Gastrocnemius medialis (tissue), 4 donors: ENCODE measurements at regions not wholly inside any gene's neighbourhood (a gene's known extent, or its start where the extent isn't known, plus 50 kb on each side); places are given as distances from the start of the nearest gene placed in this dataset.

Source experiments
- ATAC-seq, 2 donors: fragments of 150-250 bp; one replicate each; pipeline ENCODE4 v1.9.1; 2016
- DNase-seq, 2 donors: peaks; one replicate each; pipeline ENCODE4 v3.0.0-alpha.2; 2019
- H3K27ac ChIP-seq, 4 donors: fragments of 200-600 bp; sonication (generic); 1 replicate in 1 of 4; 2 replicates in 3 of 4; pipeline ENCODE4 v1.5.1; 2016 to 2018; ENCODE audit warnings: mild to moderate bottlenecking in 2 of 4, moderate library complexity in 1 of 4
- H3K27me3 ChIP-seq, 3 donors: fragments of 200-600 bp; sonication (generic) in 2 of 3; 1 replicate in 1 of 3; 2 replicates in 2 of 3; pipeline versions ENCODE4 v1.5.1 to v1.6.0; 2016 to 2019; ENCODE audit warnings: mild to moderate bottlenecking in 1 of 3, moderate library complexity in 1 of 3
- H3K36me3 ChIP-seq, 2 donors: fragments of 200-600 bp; sonication (generic) in 1 of 2; one replicate each; pipeline ENCODE4 v1.5.1; 2017 to 2018
- H3K4me1 ChIP-seq, 2 donors: fragments of 200-600 bp; sonication (generic) in 1 of 2; one replicate each; pipeline ENCODE4 v1.5.1; 2016 to 2017; ENCODE audit warnings: mild to moderate bottlenecking in 2 of 2
- H3K4me3 ChIP-seq, 4 donors: fragments of 200-600 bp; sonication (generic) in 3 of 4; 1 replicate in 1 of 4; 2 replicates in 3 of 4; pipeline ENCODE4 v1.5.1; 2016 to 2019; ENCODE audit warnings: mild to moderate bottlenecking in 2 of 4
- H3K9me3 ChIP-seq, 3 donors: fragments of 200-600 bp; sonication (generic) in 2 of 3; 1 replicate in 1 of 3; 2 replicates in 2 of 3; pipeline ENCODE4 v1.5.1; 2016 to 2019
- POLR2A ChIP-seq, 2 donors: fragments of 450-650 bp; IDR thresholded peaks; one replicate each; pipeline ENCODE4 v1.6.1; 2017; ENCODE audit warnings: antibody characterized with exemption in 2 of 2, mild to moderate bottlenecking in 2 of 2, moderate library complexity in 2 of 2
- in situ Hi-C, 4 donors: fragments of 200-750 bp; cut with MboI; loops; one replicate each; pipeline versions ENCODE4 v1.15.0 to v1.8.0; 2017; ENCODE audit warnings: low sequenced_read_pairs in 4 of 4
- intact Hi-C: fragments of 100-400 bp; cut with DNase I; formaldehyde crosslinking; loops from one replicate; pipeline ENCODE4 v1.15.1; 2023; ENCODE audit warnings: low total_unique reads
- TF ChIP-seq, protein P1 (sequence below), 5 experiments: fragments of 450-650 bp in 3 of 5; fragments of 200-600 bp in 2 of 5; sonication (generic) in 2 of 5; IDR thresholded peaks in 4 of 5; conservative IDR thresholded peaks in 1 of 5; 1 replicate in 4 of 5; 2 replicates in 1 of 5; pipeline ENCODE4 v1.5.1; 2016 to 2019; ENCODE audit warnings: antibody characterized with exemption in 5 of 5, mild to moderate bottlenecking in 3 of 5, moderate library complexity in 3 of 5

DNA sequence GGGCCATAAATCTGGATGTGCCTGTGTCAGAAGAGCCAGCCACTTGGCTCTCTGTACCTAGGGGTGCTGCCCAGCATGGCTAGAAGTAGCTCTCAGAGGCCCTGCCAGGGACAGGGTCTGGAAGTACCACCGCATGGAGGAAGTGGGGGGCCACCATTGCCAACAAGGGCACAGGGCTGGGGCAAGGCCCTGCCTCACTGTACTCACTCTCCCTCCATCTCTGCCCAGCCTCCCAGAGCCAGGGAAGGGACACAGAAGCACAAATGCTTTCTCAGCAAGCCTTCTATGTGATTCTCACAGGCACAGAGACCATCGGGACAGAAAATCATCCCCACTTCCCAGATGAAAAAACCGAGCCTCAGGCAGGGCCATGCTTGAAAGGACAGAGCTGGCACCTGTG is 138.1 kb downstream of the C5orf15 start:
- DNase-seq, result no peak
- Histone ChIP-seq H3K4me3 (no peak overlapping the region), H3K4me1 (peaks cover 0 to 8% of the 10 kb centered on the region in 2 donors), H3K27me3 (no peaks in the 10 kb centered on the region), H3K27ac (no peak overlapping the region), H3K9me3 (no peaks in the 10 kb centered on the region), H3K36me3 (no peaks in the 10 kb centered on the region)
- no peak for ATAC-seq
- intact Hi-C loops, result no loop called here
- in situ Hi-C loops, result no loop called here
- no peak for TF ChIP-seq POLR2A (IDR thresholded peaks at IDR 0.05)
- TF ChIP-seq, protein P1, sequence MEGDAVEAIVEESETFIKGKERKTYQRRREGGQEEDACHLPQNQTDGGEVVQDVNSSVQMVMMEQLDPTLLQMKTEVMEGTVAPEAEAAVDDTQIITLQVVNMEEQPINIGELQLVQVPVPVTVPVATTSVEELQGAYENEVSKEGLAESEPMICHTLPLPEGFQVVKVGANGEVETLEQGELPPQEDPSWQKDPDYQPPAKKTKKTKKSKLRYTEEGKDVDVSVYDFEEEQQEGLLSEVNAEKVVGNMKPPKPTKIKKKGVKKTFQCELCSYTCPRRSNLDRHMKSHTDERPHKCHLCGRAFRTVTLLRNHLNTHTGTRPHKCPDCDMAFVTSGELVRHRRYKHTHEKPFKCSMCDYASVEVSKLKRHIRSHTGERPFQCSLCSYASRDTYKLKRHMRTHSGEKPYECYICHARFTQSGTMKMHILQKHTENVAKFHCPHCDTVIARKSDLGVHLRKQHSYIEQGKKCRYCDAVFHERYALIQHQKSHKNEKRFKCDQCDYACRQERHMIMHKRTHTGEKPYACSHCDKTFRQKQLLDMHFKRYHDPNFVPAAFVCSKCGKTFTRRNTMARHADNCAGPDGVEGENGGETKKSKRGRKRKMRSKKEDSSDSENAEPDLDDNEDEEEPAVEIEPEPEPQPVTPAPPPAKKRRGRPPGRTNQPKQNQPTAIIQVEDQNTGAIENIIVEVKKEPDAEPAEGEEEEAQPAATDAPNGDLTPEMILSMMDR (IDR thresholded peaks at IDR 0.05 in 4 of 5, conservative IDR thresholded peaks at IDR 0.05 in 1 of 5), result no peak

DNA sequence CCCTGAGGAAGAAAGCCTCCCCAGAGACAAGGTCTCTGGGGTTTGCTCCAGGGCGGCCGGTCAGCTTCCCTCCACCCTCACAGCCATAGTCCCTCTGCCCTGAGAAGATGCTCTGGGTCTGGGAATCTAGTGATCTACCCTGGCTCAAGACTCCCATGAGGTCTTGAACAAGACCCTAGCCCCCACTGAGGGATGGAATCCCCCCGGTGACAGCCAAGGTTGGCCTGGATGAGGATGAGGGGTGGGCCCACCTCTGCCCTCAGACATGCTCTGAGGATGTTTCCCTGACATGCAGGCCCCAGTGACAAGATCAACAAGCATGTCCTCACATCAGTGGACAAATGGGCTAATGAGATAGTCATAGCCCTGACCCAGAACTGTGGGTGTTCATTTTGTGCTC is 138.6 kb downstream of the C5orf15 start:
- ATAC-seq (no peak), DNase-seq (no peak)
- no peak overlapping the region for H3K4me3 ChIP-seq
- in situ Hi-C loops, result no loop called here
- H3K27ac ChIP-seq, result no peak overlapping the region
- H3K9me3 ChIP-seq, result no peaks in the 10 kb centered on the region
- intact Hi-C loops, result no loop called here
- TF ChIP-seq POLR2A (IDR thresholded peaks at IDR 0.05), result no peak
- TF ChIP-seq, protein P1 (IDR thresholded peaks at IDR 0.05 in 4 of 5, conservative IDR thresholded peaks at IDR 0.05 in 1 of 5), result no peak
- H3K4me1 ChIP-seq, result peaks cover 0 to 8% of the 10 kb centered on the region in 2 donors
- no peaks in the 10 kb centered on the region for H3K36me3 ChIP-seq
- no peaks in the 10 kb centered on the region for H3K27me3 ChIP-seq

DNA sequence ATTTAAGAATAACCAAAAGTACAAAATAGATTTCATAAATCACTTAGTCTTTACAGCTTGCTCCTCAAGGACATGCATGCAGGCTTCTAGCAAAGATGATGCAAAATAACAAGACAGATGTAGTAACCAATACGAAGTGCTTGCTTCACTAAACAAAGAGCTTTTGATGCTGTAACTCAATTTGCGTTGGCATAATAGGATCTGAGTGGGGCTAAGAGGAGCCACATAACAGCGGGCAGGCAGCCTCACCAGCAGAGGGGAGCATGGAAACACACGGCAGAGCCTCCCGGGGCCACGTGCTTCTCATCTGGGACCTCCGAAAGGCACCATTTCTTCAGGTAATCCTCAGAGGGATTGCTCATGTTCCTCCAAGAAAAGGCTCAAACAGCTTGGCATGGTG is 139.7 kb downstream of the C5orf15 start:
- in situ Hi-C loops, result no loop called here
- no peak for DNase-seq

DNA sequence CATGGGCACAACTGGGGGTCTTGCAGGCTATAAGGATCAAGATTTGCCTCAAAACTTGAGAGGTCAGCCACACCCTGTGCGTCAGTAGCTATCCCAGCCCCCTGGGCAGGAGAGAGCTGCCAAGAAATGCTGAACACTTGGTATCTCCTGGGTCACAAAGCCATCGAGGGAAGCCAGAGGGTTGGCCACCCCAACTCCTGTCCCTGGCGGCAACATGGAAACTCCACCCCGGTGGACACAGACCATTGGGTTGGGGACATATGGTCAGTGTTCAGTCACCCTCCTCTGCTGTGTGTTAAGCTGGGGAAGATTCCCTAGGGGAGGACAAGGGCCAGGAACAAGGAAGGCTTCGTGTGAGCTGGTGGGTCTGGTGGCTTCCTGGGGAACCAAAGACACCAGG is 140.6 kb downstream of the C5orf15 start:
- Histone ChIP-seq H3K27ac (no peak overlapping the region), H3K4me3 (no peak overlapping the region), H3K9me3 (no peaks in the 10 kb centered on the region), H3K36me3 (no peaks in the 10 kb centered on the region), H3K27me3 (no peaks in the 10 kb centered on the region), H3K4me1 (peaks cover 0 to 8% of the 10 kb centered on the region in 2 donors)
- in situ Hi-C loops (no loop called here), intact Hi-C loops (no loop called here)
- TF ChIP-seq, protein P1 (IDR thresholded peaks at IDR 0.05 in 4 of 5, conservative IDR thresholded peaks at IDR 0.05 in 1 of 5), result no peak
- TF ChIP-seq POLR2A (IDR thresholded peaks at IDR 0.05), result no peak
- no peak for ATAC-seq
- DNase-seq, result no peak

More for the DNA sequence above, 139.7 kb downstream of the C5orf15 start:
- Histone ChIP-seq H3K4me1 (peaks cover 0 to 8% of the 10 kb centered on the region in 2 donors), H3K36me3 (no peaks in the 10 kb centered on the region), H3K27me3 (no peaks in the 10 kb centered on the region), H3K27ac (no peak overlapping the region), H3K9me3 (no peaks in the 10 kb centered on the region), H3K4me3 (no peak overlapping the region)
- ATAC-seq, result no peak
- TF ChIP-seq, protein P1 (IDR thresholded peaks at IDR 0.05 in 4 of 5, conservative IDR thresholded peaks at IDR 0.05 in 1 of 5), result no peak
- TF ChIP-seq POLR2A (IDR thresholded peaks at IDR 0.05), result no peak
- intact Hi-C loops, result no loop called here

DNA sequence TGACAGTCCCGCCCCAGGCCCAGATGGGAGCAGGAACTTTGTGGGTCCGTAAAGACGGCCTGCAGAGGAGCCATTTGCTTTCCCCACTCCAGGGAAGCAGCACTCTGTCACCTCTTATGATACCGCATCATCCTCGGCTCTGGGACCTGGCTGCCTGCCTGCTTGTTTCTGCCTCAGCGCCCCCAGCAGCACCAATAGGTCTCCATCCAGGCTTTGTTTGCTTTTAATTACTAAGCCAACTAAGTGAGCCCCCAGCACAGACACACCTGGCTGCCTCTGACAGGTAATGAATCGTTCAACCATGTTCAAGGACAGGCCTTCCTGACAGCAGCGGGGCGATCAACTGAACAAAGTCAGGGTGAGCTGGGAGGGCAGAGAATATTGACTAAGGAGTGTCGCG is 141.4 kb downstream of the C5orf15 start:
- ATAC-seq (no peak), DNase-seq (no peak)
- Histone ChIP-seq H3K27ac (no peak overlapping the region), H3K4me1 (peaks cover 0 to 8% of the 10 kb centered on the region in 2 donors), H3K9me3 (no peaks in the 10 kb centered on the region), H3K36me3 (no peaks in the 10 kb centered on the region), H3K27me3 (no peaks in the 10 kb centered on the region), H3K4me3 (no peak overlapping the region)
- in situ Hi-C loops (no loop called here), intact Hi-C loops (no loop called here)
- TF ChIP-seq POLR2A (IDR thresholded peaks at IDR 0.05), result no peak
- TF ChIP-seq, protein P1 (IDR thresholded peaks at IDR 0.05 in 4 of 5, conservative IDR thresholded peaks at IDR 0.05 in 1 of 5), result no peak
